IPS-NIHi11 (cell line): ENCODE measurements at regions not wholly inside any gene's neighbourhood (a gene's known extent, or its start where the extent isn't known, plus 50 kb on each side); places are given as distances from the start of the nearest gene placed in this dataset.
"Not testable (repeated sequence)": the region's sequence is repeated elsewhere in the genome, so short reads cannot be mapped to it uniquely, and the experiment has no call there.

Source experiments
- DNase-seq: peaks from one replicate; pipeline ENCODE4 v3.0.0; 2012; ENCODE audit warnings: mixed read lengths, low spot score

DNA sequence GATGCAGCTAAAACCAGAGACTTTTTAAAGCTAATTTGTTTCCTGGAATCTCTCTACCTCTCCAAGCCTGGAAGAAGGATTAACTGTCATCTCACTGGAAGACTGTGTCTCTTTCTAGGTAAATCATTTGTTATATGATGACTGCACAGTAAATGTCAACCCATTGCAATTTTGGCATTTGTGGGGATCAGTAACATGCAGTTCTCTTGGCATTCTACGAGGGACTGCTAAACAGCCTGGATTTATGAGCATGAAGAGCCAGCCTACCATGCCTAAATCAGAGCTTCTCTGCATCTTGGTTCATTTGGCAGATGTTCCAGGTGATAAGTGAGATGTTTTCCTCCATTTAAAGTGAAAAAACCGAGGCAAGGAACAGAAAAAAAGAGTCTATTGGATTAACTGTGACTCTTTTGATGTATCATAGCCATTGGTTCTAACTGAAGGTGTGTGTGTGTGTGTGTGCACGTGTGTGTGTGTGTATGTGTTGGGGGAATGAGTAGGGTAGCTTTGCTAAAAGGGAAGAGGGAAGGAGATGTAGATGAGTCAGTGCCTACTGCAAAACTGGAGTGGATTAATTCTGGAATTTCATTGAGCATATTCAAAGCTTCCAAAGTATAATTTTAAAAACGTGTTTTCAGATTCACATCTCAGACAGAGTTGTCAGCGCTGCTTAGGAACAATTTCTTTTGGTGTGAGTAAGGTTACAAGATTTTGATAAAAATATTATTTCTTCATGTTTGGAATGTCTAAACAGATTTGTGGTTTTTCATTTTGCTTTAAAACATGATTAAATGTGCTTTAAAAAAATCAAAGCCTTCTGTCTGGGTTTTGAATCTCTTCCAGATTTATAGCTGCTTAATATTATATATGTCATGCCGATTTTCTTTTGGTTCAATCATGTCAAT lies 123.2 kb upstream of the LNX1 start:
- DNase-seq, result no peak

DNA sequence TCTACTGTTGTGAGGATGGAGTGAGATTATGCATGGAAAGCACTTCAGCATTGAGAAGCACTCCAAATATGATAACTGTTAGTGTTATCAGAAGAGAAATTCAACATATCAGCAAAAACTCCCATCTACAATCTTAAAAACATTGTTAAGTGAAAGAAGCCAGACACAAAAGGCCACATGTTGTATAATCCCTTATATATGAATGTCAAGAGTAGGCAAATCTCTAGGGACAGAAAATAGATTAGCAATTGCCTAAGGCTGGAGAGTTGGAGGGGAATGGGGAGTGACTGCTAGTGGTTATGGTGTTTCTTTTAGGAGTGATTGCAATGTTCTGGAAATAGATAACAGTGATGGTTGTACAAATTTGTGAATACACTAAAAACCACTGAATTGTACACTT lies 122.5 kb upstream of the LNX1 start:
- DNase-seq, result no peak

DNA sequence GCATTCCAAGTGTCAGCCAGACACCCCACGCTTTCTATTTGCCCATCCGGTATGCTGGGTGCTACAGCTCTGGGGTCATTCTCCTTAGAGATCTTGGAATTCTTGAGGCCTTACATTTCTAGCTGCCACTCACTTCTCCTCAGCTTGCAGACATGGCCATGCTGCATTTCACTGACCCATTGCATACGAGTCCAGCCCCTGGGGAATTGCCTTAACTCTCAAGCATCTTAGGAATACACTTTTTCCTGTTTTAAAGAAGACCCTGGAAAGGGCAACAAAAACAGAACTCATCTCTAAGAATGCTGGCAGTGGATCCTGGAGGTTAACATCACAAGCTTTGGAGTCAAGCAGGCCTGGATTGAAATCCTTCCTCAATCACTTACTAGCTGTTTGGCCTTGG lies 122.0 kb upstream of the LNX1 start:
- no peak for DNase-seq

DNA sequence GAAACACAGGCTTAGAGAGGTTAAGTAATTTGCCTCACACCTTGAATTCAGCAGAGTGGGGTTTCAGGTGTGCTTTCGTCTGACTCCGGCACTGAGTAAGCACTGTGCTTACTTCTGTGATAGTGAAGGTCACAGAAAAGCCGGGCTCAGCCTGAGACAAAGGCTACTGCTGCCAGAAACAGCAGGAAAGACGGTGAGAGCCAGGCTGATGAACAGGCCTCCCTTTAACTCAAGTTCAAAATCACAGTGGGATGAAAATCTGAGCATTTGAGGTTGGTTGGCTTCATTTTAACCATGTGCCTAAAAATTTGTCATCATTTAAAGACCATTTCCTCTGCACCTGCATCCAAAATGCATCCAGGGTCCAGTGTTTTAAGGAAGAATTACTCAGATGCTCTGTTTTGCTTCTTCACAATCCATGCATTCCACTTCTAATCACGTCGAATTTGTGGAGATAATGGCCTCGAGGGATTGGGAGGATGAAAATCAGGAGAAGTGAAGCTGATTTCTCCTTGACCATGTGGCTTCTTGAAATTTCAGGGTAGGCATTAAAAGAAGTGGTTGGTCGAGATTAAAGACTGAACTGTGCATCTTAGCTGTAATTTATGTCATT lies 121.2 kb upstream of the LNX1 start:
- no peak for DNase-seq

DNA sequence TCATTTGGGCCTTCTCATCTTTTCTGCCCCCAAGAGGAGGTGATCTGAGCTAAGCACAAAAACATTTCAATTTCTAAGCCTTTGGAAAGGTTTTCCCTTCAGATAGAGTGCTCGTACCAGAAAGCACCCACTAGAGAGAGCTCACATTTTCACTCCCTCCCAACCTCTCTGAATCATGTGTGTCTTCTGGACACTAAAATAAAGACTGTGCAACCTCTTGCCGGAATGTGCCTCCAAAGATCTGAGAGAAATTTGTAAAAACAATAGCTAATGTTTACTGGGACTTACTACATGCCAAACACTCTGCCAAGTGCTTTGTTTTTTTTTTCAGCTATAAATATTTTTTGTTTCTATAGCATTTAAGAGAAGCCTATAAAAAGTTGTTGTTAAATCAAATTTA lies 120.6 kb upstream of the LNX1 start:
- DNase-seq, result no peak

DNA sequence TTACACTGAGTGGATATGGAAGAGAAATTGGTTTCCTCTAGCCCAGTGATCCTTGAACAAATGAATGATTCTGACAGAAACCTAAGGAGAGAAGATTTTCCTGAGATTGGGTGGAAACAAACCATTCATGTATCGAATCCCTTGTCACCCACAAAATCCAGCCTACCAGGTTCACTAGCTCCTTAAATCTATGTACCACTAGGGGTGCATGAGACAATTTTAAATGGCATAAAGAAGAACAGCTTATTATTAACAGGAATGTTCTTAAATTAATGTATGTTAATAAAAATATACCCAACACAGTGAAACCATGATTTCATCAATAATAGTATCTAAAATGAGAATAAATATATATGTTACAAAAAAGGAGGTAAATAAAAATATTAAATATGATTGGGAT lies 118.4 kb upstream of the LNX1 start:
- DNase-seq, result no peak

DNA sequence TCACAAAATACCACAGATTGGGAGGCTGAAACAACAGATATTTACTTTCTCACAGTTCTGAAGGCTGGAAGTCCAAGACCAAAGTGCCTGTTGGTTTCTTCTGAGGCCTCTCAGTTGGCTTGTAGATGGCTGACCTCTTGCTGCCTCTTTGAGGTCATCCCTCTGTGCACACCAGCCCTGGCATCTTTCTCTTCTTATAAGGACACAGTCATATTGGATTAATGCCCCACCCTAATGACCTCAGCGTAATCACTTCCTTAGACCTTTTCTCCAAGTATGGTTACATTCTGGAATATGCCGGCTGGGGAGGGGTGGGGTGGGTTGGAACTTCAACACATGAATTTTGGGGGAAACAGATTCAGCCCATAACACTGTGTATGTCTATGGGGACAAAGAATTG lies 116.2 kb upstream of the LNX1 start:
- no peak for DNase-seq

DNA sequence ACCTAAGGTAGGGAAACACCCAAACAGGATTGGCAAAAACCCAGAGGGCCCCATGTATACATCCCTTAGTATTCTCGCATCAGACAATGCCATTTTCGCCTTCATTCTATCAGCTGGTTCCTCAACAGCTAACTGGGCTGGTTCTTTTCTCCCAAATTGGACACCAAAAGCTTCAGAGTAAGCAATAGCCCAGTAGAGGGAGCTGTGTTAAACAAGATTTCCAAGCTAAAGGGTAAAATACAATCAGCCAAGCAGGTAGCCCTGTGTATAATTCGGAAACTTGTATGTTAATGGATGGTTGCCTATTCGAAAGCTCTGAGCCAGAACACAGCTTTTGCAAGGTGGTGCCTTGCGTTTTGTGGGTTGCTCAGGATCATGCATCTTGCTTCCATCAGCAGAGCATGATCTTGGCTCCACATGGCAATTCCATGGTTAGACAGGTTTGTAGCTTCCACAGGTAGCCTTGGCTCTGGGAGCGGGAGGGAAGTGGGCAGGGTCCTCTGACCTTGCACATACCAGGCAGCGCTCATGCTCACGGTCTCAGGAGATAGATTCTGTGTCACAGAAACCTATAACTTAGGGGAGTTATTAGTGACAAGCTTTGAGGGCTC lies 115.2 kb upstream of the LNX1 start:
- DNase-seq, result peak; percentile 41

DNA sequence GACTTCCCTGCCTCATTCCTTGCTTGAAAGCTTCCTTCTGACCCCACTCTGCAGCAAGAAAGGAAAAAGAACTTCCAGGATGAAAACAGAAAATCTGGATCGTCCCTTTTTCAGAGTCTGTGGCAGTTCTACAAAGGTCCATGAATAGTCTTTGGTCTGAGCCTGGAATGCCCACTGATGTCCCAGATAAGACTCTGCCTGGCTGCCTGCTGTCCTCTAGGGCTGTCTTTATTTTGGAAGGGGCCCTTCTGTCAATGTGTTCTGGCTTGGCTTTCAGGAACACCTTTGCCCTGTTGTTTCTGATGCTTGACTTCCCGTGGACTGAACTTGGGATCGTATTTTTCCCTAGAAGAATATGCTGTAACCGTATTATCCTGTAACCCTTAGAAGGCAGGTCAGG lies 114.7 kb upstream of the LNX1 start:
- DNase-seq, result no peak

DNA sequence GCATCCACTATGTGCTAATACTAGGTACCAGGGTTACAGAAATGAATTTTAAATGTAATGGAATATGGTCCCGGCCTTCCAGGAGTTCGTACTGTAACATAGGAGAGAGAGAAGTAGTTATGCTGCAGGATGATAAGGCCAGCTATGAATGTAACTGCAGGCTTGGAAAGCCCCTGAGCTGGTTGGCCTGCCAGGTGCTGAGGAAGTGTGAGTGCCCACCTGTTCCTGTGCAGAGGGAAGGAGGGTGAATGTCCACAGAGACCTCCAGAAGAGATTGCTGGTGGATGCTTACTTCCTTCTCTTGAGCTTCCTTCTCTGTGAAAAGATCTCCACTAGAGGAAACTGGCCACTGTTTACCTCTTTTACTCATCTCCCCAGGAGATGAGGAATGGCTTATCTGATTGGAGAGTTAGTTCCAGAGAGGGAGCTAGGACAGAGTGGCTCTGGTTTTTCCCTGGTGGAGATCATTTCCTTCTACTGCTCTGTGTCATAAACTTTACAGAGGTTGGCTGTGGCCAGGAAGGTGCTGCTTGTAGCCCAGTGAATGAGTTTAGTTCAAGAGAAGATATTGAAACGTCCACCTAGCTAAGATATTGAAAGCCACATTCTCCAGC lies 114.0 kb upstream of the LNX1 start:
- no peak for DNase-seq

DNA sequence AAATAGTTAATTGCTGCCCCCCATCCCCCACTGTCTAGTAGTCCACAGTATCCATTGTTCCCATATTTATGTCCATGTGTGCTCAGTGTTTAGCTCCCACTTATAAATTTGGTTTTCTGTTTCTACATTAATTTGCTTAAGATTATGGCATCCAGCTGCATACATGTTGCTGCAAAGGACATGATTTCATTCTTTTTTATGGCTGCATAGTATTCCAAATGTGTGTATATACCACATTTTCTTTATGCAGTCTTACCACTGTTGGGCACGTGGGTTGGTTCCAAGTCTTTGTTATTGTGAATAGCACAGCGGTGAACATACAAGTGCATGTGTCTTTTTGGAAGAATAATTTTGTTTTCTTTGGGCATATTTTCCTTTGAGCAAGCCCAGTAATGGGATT lies 113.0 kb upstream of the LNX1 start:
- no peak for DNase-seq

DNA sequence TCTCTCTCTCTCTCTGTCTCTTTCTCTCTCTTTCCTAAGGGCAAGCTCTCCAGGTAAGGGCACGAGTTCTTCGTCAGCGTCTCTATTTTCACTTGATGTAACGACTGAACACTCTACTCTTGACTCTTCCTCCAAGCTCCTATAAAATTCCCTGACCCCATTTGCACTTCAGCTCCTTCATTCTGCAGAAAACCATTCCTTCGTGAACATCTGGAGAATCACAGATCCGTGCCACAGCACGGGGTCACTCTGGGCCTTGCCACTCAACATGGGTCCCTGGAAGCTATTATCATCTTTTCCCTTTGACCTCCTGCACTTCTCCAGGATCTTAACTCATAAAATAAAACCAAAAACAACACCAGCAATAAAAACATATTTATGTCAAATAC lies 112.0 kb upstream of the LNX1 start:
- DNase-seq, result no peak

DNA sequence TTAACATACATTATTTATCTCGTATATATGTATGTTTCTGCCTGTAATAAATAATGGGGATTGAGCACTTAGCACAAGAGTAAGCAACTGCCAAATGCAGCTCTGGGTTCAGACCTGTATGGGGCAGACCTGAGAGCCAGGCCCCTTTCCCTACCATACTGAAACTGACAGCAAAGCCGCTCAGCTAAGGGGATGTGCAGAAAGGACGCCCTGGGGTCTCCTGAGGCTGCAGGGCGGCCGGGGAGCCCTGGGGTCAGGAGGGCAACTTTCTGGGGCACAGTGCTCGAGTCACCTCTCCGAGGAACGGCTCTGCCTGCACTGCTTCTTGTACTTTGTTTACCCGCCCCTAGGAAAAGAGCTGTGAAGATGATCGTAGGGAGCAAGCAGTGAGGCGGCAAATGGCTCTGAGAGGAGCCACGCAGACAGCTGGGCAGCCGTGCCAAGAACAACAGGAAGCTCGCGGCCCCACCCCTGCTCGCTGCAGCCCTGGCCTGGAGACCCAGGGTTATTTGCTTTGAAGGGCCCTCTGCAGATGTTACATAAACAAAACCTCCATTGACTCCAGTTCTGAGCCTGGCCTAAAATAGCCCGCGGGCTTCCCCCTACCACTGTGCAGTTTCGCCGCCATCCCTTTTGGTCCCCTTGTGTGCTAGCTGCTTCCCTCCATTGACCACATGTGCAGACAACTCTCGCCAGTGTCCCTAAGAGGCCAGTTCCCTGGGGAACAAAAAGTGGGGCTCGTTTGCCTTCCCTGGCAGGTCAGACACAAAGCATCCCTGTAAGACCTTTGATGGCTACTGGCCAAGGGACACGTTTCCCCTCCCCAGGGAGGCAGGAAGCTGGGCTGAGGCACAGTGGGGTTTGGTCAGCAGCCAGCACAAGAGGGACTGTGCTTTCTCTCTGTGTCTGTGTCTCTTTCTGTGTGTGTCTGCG lies 111.3 kb upstream of the LNX1 start:
- DNase-seq, result peak; percentile 32

DNA sequence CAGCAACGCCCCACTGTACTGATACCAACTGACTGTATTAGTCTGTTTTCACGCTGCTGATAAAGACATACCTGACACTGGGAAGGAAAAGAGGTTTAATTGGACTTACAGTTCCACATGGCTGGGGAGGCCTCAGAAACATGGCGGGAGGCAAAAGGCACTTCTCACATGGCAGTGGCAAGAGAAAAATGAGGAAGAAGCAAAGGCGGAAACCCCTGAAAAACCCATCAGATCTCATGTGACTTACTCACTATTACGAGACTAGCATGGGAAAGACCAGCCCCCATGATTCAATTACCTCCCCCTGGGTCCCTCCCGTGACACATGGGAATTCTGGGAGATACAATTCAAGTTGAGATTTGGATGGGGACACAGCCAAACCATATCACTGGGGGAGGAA lies 110.0 kb upstream of the LNX1 start:
- DNase-seq, result not testable (repeated sequence)

DNA sequence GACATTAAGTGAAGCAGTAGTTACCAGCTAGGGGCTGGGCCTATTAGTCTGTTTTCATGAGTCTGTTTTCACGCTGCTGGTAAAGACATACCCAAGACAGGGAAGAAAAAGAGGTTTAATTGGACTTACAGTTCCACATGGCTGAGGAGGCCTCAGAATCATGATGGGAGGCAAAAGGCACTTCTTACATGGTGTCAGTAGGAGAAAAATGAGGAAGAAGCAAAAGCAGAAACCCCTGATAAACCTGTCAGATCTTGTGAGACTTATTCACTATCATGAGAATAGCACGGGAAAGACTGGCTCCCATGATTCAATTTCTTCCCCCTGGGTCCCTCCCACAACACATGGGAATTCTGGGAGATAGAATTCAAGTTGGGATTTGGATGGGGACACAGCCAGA lies 108.0 kb upstream of the LNX1 start:
- DNase-seq, result not testable (repeated sequence)

DNA sequence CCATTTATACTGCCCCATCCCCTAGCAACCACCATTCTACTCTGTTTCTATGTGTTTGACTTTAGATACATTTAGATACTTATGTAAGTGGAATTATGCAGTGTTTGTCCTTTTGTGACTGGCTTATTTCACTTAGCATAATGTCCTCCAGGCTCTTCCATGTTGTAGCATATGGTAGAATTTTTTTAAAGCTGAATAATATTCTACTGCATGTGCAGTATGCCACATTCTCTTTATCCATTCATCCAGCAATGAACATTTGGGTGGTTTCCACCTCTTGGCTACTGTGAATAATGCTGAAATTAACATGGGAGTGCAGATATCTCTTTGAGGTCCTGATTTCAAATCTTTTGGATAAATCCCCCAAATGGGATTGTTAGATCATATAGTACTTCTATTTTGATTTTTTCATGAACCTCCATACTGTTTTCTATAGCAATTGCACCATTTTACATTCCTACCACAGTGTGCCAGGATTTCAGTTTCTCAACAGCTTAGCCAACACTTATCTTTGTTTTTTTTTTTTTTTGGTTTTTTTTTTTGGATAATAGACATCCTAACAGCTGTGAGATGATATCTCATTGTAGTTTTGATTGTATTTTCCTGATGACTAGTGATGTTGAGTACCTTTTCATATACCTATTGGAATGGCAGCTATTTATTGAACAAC lies 105.9 kb upstream of the LNX1 start:
- no peak for DNase-seq

DNA sequence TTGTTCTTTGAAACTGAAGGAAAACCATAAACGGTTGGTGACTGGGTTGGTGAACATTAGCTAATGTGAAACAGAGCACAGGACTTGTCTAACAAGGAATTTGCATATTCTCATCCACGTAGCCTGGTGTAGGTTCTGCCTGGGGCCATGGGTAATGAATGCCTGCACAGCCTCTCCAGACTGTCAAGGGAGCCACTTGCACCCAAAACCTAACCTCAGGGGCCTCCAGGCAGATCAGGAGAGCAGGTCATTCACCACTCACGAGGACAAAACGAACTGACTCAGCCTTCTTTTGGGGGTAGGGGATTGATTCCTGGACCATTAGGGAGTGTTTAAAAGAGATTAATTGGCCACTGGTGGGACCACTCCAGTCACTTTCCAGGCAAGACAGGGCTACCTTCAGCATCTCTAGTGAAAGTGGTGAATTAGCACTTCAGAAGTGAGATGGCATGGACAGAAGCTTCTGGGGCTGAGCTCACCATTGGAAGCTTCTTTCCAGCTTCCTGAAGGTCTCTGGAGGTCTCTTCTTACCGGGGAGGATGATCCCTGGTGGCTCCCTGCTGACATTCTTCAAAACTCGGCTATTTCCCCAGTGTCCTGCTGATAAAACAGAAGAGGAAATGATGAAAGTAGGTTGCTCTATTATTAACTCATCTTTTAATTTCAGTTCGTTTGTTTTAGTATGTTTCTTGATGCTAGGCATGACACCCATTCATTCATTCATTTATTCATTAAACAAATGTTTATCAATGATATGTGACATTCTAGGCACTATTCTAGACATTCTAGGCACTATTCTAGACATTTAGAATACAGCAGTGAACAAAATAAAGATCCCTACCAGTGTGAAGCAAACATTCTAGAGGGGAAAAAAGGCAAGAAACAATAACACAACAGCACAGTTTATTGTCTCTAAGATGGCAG lies 104.5 kb upstream of the LNX1 start:
- DNase-seq, result no peak

DNA sequence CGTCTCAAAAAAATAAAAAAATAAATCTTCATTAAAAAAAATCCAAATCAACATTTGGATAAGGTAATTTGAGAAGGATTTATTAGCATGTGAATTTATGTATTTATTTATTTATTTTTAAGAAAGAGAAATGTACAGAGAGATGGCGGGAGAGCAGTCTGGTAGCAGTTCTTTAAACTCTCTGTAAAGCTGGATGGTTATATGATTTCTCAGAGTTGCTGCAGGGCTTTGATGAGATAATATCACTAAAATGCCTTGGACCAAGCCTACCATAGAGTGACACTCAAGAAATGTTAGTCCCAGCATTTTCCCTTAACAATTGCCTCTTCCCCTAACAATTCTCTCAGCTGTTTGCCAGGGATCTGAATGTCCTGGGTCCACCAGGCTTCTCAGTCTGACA lies 103.4 kb upstream of the LNX1 start:
- no peak for DNase-seq

DNA sequence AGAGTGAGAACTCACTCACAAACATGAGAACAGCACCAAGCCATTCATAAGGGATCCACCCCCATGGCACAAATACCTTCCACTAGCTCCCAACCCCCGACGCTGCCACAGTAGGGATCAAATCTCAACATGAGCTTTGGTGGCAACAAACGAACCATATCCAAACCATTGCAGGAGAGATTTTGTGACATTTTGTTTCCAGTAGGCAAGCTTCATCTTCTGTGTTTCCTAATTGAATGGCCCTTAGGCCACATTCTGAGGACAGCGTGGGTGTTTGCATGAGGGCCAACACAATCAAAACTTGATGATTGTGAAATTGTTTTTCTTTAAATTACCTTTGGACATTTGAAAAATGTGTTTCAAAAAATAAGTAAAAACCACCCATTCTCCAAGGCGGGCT lies 102.6 kb upstream of the LNX1 start:
- no peak for DNase-seq

DNA sequence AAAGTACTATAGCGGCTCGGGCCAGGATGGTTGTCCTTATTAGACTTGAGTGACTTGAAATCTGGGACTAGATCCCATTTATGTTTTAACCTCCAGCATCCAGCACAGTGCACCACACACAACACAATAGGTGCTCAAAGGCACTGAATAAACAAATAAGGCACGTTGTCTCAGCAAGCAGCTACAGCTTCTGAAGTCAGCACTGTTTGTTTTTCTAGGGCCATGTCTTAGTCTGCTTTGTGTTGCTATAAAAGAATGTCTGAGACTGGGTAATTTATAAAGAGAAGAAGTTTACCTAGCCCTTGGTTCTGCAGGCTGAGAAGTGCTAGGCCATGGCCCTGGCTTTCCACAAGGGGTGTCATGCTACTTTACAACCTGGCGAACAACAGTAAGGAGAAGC lies 102.1 kb upstream of the LNX1 start:
- no peak for DNase-seq
